ENCODE measurements at regions not wholly inside any gene's neighbourhood (a gene's known extent, or its start where the extent isn't known, plus 50 kb on each side); places are given as distances from the start of the nearest gene placed in this dataset.
"Not testable (repeated sequence)": the region's sequence is repeated elsewhere in the genome, so short reads cannot be mapped to it uniquely, and the experiment has no call there.

DNA sequence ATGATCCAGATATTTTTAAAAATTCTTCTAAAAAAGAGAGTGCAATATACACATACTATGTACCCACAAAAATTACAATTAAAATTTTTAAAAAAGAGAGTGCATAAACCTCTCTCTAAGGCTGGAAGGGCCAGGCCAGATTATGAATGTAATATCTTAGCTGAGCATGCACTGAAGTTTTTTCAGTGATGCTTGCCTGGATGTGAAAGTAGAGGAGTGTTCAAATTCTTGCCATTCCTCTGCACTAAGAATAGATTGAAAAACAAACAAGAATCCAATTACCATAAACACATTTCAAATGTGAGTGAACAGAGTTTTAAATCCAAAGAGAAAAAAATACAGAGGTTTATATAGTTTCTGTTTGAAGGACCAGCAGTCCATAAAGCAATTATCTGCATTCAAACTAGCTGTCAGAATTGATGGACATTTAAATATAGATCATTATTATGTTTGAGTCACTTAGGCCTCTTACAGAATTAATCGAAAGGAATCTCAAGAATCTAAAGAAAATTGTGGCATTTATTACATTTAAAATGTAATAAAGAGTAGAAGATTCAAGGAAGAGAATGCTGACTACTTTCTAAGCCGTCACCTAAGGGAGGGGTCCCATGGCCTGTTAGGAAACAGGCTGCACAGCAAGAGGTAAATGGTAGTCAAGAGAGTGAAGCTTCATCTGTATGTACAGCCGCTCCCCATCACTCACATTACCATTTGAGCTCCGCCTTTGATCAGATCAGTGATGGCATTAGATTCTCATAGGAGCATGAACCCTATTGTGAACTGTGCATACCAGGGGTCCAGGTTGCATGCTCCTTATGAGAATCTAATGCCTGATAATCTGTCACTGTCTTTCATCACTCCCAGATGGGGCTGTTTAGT lies 159.3 kb upstream of the MDFIC2 start:
- DNase-seq (ENCODE audit: extremely low read depth, insufficient read length) = no peak
- Histone ChIP-seq H3K27me3 (replicated peaks; ENCODE audit: control insufficient read depth, insufficient read depth, low read length) (no peaks in the 10 kb centered on the region), H3K4me3 (replicated peaks; ENCODE audit: low read depth, low read length) (no peak overlapping the region), H3K36me3 (ENCODE audit: control insufficient read depth, insufficient read depth, low read length) (no peaks in the 10 kb centered on the region)
- TF ChIP-seq, protein P1, sequence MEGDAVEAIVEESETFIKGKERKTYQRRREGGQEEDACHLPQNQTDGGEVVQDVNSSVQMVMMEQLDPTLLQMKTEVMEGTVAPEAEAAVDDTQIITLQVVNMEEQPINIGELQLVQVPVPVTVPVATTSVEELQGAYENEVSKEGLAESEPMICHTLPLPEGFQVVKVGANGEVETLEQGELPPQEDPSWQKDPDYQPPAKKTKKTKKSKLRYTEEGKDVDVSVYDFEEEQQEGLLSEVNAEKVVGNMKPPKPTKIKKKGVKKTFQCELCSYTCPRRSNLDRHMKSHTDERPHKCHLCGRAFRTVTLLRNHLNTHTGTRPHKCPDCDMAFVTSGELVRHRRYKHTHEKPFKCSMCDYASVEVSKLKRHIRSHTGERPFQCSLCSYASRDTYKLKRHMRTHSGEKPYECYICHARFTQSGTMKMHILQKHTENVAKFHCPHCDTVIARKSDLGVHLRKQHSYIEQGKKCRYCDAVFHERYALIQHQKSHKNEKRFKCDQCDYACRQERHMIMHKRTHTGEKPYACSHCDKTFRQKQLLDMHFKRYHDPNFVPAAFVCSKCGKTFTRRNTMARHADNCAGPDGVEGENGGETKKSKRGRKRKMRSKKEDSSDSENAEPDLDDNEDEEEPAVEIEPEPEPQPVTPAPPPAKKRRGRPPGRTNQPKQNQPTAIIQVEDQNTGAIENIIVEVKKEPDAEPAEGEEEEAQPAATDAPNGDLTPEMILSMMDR (IDR thresholded peaks at IDR 0.05; ENCODE audit: insufficient read depth, low read length, poor library complexity, severe bottlenecking) = no peak

DNA sequence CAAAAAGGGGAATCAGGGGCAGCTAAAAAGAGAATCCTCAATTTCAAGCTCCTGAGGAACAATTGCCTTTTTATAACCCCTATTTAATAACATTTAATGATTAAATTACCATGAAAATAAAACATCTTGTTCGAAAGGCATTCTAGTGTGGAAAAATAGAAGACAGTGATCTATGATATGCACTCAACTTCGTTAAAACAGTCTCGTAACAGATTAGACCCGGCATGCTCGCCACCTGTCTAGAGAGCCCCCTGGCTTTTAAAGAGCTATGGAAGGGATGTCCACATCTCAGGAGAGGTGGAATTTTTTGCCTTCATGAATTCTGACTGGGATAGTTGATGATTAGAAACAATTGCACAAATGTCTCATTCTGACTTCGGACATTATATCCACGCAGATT lies 153.7 kb upstream of the MDFIC2 start:
- TF ChIP-seq, protein P1 (IDR thresholded peaks at IDR 0.05; ENCODE audit: insufficient read depth, low read length, poor library complexity, severe bottlenecking) = no peak
- Histone ChIP-seq H3K27me3 (replicated peaks; ENCODE audit: control insufficient read depth, insufficient read depth, low read length) (no peaks in the 10 kb centered on the region), H3K36me3 (ENCODE audit: control insufficient read depth, insufficient read depth, low read length) (no peaks in the 10 kb centered on the region), H3K4me3 (replicated peaks; ENCODE audit: low read depth, low read length) (no peak overlapping the region)
- DNase-seq (ENCODE audit: extremely low read depth, insufficient read length) = no peak

DNA sequence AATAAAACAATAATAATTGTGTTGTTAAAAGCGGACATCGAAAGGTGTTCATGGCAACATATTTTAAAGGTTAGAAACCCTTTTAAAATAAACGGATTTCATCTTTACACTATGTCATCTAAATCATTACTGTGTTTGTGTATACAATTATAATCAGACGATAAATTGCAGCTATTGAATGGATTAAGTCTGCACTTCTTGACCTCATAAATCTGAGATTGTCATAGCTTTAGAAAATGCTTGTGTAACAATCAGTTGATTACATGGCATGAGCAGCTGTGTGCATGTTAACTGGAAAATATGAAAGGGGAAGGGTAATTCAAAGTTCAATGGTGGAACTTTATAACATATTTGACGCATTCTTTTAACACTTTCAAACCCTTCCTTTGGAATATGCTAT lies 152.4 kb upstream of the MDFIC2 start:
- no peak for DNase-seq (ENCODE audit: extremely low read depth, insufficient read length)
- Histone ChIP-seq H3K27me3 (replicated peaks; ENCODE audit: control insufficient read depth, insufficient read depth, low read length) (no peaks in the 10 kb centered on the region), H3K36me3 (ENCODE audit: control insufficient read depth, insufficient read depth, low read length) (no peaks in the 10 kb centered on the region), H3K4me3 (replicated peaks; ENCODE audit: low read depth, low read length) (no peak overlapping the region)
- TF ChIP-seq, protein P1 (IDR thresholded peaks at IDR 0.05; ENCODE audit: insufficient read depth, low read length, poor library complexity, severe bottlenecking) = no peak

DNA sequence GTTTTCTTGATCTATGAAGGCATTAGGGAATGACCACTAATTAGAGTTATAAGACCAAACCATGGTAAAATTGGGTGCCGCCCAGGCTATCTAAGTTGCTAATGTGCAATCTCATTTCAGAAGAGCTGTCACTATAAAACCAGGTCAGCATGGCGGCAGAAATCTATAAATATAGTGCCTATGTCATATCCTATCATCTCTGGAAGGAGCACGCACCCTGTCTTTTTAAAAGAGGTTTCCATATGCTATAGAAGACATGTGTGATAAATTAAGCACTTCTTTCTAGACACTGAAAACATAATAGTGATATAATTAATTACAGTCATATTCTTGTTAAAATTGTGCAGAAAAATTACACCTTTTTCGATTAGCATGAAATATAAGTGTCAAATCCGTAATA lies 152.0 kb upstream of the MDFIC2 start:
- no peak for DNase-seq (ENCODE audit: extremely low read depth, insufficient read length)
- no peaks in the 10 kb centered on the region for H3K36me3 ChIP-seq (ENCODE audit: control insufficient read depth, insufficient read depth, low read length)
- no peak overlapping the region for H3K4me3 ChIP-seq (replicated peaks; ENCODE audit: low read depth, low read length)
- TF ChIP-seq, protein P1 (IDR thresholded peaks at IDR 0.05; ENCODE audit: insufficient read depth, low read length, poor library complexity, severe bottlenecking) = no peak
- H3K27me3 ChIP-seq (replicated peaks; ENCODE audit: control insufficient read depth, insufficient read depth, low read length) = no peaks in the 10 kb centered on the region

DNA sequence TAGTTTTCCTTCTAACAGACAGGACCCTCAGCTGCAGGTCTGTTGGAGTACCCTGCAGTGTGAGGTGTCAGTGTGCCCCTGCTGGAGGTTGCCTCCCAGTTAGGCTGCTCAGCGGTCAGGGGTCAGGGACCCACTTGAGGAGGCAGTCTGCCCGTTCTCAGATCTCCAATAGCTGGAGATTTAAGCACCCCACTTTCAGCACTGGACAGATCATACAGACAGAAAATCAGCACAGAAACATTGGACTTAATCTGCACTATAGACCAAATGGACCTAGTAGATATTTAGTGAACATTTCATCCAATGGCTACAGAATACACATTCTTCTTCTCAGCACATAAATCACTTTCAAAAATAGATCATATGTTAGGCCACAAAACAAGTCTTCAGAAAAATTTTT lies 137.8 kb upstream of the MDFIC2 start:
- H3K36me3 ChIP-seq (ENCODE audit: control insufficient read depth, insufficient read depth, low read length); H3K4me3 ChIP-seq (replicated peaks; ENCODE audit: low read depth, low read length); H3K27me3 ChIP-seq (replicated peaks; ENCODE audit: control insufficient read depth, insufficient read depth, low read length); DNase-seq (ENCODE audit: extremely low read depth, insufficient read length): not testable (repeated sequence)

DNA sequence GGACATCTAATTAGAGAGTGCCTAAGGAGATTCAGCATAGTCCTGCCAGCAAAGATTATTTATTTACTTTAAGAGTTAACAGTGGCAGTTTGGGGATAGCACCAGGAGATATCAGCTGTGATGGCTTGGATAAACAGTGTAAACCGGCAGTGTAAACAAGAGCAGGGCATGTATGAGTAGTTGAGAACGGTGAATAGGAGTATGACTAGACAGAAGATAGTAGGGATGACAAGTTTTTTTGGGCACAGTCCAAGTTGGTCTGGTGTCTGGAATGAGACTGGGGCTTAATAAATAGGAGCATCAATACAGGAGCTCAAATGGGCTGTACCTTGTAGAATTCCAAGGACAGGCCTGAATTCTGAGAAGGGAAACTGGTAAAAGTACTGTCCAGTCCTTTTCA lies 123.0 kb upstream of the MDFIC2 start:
- DNase-seq (ENCODE audit: extremely low read depth, insufficient read length); H3K36me3 ChIP-seq (ENCODE audit: control insufficient read depth, insufficient read depth, low read length); H3K4me3 ChIP-seq (replicated peaks; ENCODE audit: low read depth, low read length): not testable (repeated sequence)

DNA sequence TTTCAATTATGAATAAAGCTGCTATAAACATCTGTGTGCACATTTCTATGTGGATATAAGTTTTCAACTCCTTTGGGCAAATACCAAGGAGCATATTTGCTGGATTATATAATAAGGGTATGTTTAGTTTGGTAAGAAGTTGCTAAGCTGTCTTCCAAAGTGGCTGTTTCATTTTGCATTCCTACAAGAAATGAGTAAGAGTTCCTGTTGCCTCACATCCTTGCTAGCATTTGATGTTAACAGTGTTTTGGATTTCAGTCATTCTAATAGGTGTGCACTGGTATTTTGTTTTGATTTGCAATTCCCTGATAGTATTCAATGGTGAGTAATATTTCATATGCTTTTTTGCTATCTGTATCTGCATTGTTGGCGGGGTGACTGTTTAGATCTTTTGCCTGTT lies 120.7 kb upstream of the MDFIC2 start:
- Histone ChIP-seq H3K36me3 (ENCODE audit: control insufficient read depth, insufficient read depth, low read length) (no peaks in the 10 kb centered on the region), H3K4me3 (replicated peaks; ENCODE audit: low read depth, low read length) (no peak overlapping the region), H3K27me3 (replicated peaks; ENCODE audit: control insufficient read depth, insufficient read depth, low read length) (no peaks in the 10 kb centered on the region)
- TF ChIP-seq, protein P1 (IDR thresholded peaks at IDR 0.05; ENCODE audit: insufficient read depth, low read length, poor library complexity, severe bottlenecking) = no peak
- DNase-seq (ENCODE audit: extremely low read depth, insufficient read length) = no peak

More for the DNA sequence above, 123.0 kb upstream of the MDFIC2 start:
- not testable (repeated sequence) for H3K27me3 ChIP-seq (replicated peaks; ENCODE audit: control insufficient read depth, insufficient read depth, low read length)

Measured in GM06990 (cell line).